Erythroblast (primary cell): ENCODE measurements at regions not wholly inside any gene's neighbourhood (a gene's known extent, or its start where the extent isn't known, plus 50 kb on each side); places are given as distances from the start of the nearest gene placed in this dataset.

ENCODE experiments used
- GATA1 ChIP-seq: IDR thresholded peaks from 2 replicates; pipeline ENCODE4 v1.6.1; 2011; ENCODE audit warnings: low read depth, mild to moderate bottlenecking, control low read depth, low read length, moderate library complexity
- POLR2A ChIP-seq: IDR thresholded peaks from 2 replicates; pipeline ENCODE4 v1.6.1; 2011; ENCODE audit warnings: mild to moderate bottlenecking, low read length

DNA sequence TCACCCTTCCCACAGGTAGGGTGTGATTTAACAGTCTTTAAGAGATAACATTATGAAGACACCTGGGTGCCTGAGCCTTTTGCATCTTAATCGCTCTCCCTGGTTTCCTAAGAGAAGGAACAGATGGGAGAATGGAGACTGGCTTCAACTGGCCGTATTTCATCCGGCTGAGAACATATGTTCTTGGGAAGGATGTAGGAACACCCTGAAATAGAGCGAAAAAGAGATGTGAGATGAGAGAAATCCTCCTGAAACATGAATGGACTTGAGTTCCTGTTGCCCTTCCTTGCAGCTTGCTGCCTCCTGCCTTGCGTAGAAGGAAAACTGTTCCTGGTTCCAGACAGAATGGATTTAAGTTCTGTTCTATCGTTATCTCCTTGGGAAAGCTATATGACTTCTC lies 385.4 kb upstream of the RBFOX1 start:
- TF ChIP-seq POLR2A: no peak
- TF ChIP-seq GATA1: no peak
